AML-193 (cell line): ENCODE measurements at regions not wholly inside any gene's neighbourhood (a gene's known extent, or its start where the extent isn't known, plus 50 kb on each side); places are given as distances from the start of the nearest gene placed in this dataset.
"Not testable (repeated sequence)": the region's sequence is repeated elsewhere in the genome, so short reads cannot be mapped to it uniquely, and the experiment has no call there.

Experiments
- DNase-seq, 2 experiments: peaks; one replicate each; lab custom pipeline; 2025; lab: John Stamatoyannopoulos, UW

- DNase-seq, result no peak
Measured at GRCh38 chr22:34319346-34319745, 399.1 kb upstream of the LARGE1 start.

- DNase-seq, result no peak
Measured at GRCh38 chr22:34324763-34325162, 404.5 kb upstream of the LARGE1 start.

DNA sequence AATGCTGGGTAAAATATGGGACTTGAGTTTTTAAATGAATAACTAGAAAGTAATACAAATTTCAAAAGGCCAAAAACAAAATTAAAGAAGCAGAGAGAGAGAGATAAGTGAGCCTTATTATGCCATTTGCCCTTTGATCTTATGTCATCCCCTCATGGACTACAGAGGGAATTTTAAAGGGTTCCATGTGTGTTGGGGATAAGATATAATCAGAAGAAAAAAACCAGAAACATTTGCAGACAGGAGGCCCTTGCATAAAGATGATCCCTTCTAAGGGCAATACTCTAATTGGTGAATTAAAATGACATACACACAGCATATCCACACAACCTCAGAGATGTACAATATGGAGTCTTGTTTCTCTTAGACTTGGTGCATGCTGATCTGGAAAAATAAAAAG, 406.6 kb upstream of the LARGE1 start:
- no peak for DNase-seq

DNA sequence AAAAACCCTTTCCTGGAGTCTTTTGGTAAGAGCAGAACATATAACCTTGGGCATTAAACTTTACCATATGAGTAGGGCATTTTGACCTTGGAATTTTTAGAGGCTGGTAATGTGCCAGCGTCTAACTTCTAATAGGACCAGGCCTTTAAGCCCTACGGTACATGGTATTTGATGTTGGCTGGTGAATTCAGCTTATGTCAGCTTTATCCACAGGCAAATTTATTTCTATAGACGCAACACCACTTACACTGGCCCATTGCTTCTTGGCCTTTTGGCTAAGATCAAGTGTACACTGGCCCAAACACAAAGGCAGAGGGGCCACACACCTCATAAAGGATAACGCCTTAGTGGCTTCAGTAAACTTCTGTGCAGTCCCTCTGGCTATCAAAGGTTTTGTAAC, 410.2 kb upstream of the LARGE1 start:
- no peak for DNase-seq

GRCh38 chr22:34333285-34333684, 413.0 kb upstream of the LARGE1 start:
- no peak for DNase-seq

GRCh38 chr22:34334893-34335292, 414.6 kb upstream of the LARGE1 start:
- DNase-seq, result no peak

- no peak for DNase-seq
Measured at GRCh38 chr22:34344702-34345101, 424.4 kb upstream of the LARGE1 start.

GRCh38 chr22:34354071-34354817, 434.0 kb upstream of the LARGE1 start:
- DNase-seq, result no peak

GRCh38 chr22:34356481-34356880, 436.2 kb upstream of the LARGE1 start:
- DNase-seq, result no peak

DNA sequence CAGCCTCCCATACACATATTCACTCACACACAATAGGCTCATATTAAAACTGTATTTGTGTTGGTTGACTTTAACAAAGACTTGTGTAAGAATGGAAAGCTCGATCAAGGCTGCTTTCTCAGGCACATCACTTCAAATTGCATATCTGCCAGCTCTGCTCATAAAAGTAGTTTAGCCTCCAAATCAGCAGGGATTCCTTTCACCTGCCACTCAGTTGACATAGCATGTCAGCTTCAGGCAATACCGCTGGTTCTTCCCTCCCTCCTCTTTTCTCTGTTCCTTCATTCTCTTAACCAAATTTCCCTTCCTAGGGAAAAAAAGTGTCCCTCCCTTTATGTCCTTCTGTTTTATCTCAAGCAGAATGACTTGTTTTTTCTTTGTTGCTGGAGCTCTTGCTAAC, 450.4 kb upstream of the LARGE1 start:
- DNase-seq, result no peak

- DNase-seq, result no peak
Measured at GRCh38 chr22:34379825-34380224, 459.5 kb upstream of the LARGE1 start.

GRCh38 chr22:34380532-34380931, 460.3 kb upstream of the LARGE1 start:
- DNase-seq, result no peak

DNA sequence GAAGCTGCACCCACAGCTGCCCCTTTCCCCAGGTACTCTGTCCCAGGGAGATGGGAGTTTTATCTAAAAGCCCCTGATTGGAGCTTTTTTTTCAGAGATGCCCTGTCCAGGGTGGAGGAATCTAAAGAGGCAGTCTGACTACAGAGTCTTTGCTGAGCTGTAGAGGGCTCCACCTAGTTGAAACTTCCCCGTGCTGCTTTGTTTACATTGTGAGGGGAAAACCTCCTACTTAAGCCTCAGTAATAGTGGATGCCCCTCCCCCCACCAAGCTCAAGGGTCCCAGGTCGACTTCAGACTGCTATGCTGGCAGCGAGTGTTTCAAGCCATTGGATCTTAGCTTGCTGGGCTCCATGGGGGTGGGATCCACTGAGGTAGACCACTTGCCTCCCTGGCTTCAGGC, 470.1 kb upstream of the LARGE1 start:
- no peak for DNase-seq

DNA sequence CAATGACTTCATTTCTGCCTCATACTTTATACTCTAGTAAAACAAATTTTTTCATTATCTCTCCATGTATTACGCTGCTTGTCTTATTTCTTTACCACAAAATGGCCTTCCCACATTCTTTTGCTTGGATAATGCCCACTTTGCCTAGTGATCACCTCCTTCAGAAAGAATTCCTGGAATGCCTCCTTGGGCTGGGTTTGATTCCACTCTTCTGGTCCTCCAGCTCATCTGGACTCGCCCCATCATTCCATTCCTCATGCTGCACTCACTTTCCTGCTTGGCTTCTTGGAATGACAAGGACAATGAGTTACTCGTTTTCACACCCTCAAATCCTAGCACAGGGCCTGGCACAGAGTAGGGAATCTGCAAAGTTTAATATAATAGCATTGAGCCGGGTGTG, 475.1 kb upstream of the LARGE1 start:
- DNase-seq, result no peak

GRCh38 chr22:34403667-34404066, 483.4 kb upstream of the LARGE1 start:
- no peak for DNase-seq

DNA sequence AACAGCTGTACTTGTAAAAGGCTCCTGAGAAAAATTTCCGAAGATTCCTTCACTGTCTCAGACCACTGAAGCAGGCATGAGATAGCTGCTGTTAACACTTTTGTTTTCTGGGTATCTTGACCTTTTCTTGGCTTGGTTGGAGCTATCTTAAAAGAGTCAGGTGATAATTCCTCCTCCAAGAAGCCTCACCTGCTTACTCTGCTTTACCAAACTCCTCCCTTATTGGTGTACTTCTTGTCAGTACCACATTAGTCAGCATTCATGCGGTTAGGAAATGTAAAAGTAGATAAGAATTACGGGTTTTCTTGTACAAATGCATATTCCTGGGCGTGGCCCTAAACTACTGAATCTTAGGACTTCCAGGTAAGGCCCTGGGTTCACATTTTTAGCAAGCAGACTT, 489.8 kb upstream of the LARGE1 start:
- no peak for DNase-seq

DNA sequence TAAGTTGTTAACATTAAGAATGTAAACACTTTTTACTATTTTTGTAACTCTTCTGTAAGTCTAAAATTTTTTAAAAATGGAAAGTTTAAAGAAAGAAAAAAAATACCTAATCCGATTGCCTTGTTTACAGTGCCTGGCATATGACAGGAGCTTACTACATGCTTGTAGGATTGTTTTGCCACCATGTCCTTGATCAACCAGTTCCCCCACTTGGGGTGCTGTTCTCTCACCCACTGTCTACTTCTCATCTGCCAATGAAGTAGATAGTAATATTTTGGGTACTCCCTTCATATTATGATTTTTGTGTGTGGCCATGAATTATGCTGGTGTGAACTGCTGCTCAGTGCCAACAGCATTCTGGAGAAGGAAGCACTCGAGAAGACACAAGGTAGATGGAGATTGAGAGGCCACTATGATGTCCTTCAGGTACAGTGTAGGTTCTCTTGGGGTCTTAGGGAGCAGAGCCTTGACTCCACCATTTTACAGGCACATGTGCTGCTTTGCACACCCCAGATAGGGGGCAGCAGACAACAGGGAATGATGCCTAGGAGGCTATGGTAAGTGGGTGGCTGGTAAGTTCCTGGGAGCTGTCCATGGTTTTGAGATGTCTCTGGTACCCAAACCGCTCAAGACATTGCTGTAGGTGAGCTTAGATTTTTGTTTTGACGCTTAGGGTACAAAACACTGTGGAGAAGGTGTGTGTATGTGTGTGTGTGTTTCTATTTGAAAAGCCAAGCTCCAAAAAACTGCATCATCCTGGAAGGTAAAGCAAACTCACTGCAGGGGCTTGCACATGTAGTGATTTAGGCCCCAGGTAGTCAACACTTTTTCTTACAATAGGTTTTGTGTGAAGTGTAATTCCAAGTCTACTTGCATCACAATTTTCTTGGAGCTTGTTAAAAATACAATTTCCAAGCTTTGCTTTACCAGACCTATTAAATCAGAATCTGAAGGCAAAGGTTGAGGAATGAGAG, 494.5 kb upstream of the LARGE1 start:
- peak; percentile 48 to 75 for DNase-seq

DNA sequence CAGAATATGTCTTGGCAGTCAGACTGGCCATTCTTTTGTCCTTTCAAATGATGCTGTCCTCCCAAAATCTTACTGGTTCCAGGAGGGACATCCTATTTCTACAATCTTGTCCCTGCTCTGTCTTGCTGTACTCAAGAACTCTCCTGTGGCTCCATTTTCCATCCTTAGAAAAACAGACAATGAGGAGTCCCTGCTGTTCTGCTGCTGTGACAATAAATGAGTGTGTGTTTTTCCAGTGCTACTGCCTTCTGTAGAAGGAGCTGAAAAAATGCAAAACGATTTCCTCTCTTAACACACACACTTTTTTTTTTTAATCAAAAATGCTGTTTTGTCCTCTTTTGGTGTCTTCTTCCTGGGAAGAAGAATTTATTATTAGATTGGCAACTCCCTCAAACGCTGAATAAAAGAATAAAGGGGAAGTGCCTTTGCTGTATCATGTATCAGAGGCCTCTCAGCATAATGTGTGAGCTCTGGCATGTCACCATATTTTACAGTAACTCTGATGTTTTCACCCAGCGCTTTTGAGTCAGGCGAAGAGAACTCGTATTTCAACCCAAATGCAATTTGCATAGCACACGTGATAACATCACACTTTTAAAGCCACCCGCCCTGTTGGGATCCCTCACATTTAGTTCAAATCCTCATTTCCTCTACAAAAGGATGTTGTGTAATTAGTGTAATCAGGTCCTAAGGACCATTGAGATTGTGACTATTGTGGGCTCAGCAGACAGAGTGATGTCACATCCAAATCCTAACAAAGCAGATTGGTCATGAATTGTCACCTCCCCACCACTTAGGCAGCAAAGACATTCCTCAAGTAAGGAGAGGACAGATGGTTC, 496.0 kb upstream of the LARGE1 start:
- DNase-seq, result no peak

GRCh38 chr22:34422948-34423347, 502.7 kb upstream of the LARGE1 start:
- not testable (repeated sequence) for DNase-seq

- no peak for DNase-seq
Measured at GRCh38 chr22:34427436-34427835, 507.2 kb upstream of the LARGE1 start.

DNA sequence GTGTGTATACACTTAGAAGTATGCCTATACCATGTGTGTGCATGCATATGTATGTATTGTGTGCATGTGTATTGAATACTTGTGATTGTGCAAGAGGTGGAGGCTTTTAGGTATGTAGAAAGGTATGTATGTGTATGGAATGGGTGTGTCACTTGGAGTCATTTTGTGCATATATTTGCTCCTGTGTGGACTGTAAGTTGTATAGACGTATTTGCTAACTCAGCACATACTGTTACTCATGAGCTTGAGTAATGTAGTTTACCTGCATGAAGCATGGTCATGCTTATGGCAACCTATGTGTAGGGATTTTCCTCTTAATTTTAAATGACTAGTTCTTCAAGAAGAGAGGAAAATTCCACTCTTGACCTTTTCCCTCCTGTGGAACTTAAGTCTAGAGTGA, 507.6 kb upstream of the LARGE1 start:
- no peak for DNase-seq

DNA sequence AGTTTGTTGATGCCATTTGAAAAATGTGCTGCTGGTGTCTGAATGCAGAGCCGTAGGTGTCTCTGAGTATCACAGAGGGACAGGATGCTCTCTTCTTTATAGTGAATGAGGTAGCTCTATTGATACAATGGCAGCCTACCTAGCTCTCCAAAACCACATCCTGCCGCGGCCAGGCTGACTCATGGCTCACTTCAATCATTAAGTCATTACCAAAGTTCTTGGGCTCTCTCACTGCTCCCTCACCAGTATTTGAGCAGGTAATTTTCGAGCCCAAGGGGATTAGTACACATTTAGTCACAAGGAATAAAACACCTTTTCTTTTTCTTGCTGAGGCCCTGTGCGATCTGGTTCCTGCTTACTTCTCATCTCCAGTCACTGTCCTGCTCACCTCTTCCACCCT, 509.0 kb upstream of the LARGE1 start:
- no peak for DNase-seq
